SK-N-SH (cell line): ENCODE measurements at regions not wholly inside any gene's neighbourhood (a gene's known extent, or its start where the extent isn't known, plus 50 kb on each side); places are given as distances from the start of the nearest gene placed in this dataset.

Experiments
- CTCF ChIA-PET: fragments of 300-600, 350-600 bp; formaldehyde crosslinking; extraction: SDS; loops from one replicate; lab custom pipeline; 2021; lab: Yijun Ruan, JAX
- POLR2A ChIA-PET: fragments of 350-600 bp; sonication (Branson Sonifier 250); formaldehyde crosslinking; extraction: SDS; loops from one replicate; lab custom pipeline; 2020; ENCODE audit warnings: antibody characterized with exemption, inconsistent platforms; lab: Yijun Ruan, JAX
- DNase-seq: peaks from one replicate; pipeline ENCODE4 v3.0.0; 2012
- H2AFZ ChIP-seq: fragments of 200-600 bp; sonication (generic); 2 replicates; pipeline ENCODE4 v1.8.1; 2016; ENCODE audit warnings: antibody characterized with exemption, mild to moderate bottlenecking, low read depth
- H3F3A ChIP-seq: fragments of 200-600 bp; sonication (generic); replicated peaks from 2 replicates; pipeline ENCODE3; 2016; ENCODE audit warnings: antibody characterized with exemption, mild to moderate bottlenecking; ENCODE audit not compliant: insufficient read depth
- H3K27ac ChIP-seq, 2 experiments: fragments of 200-500 bp in 1 of 2; fragments of 200-600 bp in 1 of 2; sonication (Bioruptor generic) in 1 of 2; sonication (generic), shearing (Covaris generic) in 1 of 2; 2 replicates each; pipeline versions ENCODE4 v1.5.1 to v1.6.1; 2014 to 2016; ENCODE audit warnings: low read depth in 2 of 2, inconsistent platforms in 1 of 2, low read length in 1 of 2, mild to moderate bottlenecking in 1 of 2, mixed read lengths in 1 of 2
- H3K27me3 ChIP-seq: fragments of 200-600 bp; sonication (generic), shearing (Covaris generic); 2 replicates; pipeline ENCODE4 v1.6.1; 2016; ENCODE audit warnings: mixed run types; ENCODE audit not compliant: insufficient read depth
- H3K36me3 ChIP-seq, 2 experiments: fragments of 200-500 bp in 1 of 2; fragments of 200-600 bp in 1 of 2; sonication (Bioruptor generic) in 1 of 2; sonication (generic) in 1 of 2; replicated peaks in 1 of 2; 2 replicates each; pipeline versions ENCODE3 to v1.5.1; 2014 to 2016; ENCODE audit warnings: low read length in 1 of 2, mild to moderate bottlenecking in 1 of 2; ENCODE audit not compliant: insufficient read depth in 2 of 2, control insufficient read depth in 1 of 2
- H3K4me1 ChIP-seq, 2 experiments: fragments of 200-500 bp in 1 of 2; fragments of 200-600 bp in 1 of 2; sonication (Bioruptor generic) in 1 of 2; sonication (generic), shearing (Covaris generic) in 1 of 2; 2 replicates each; pipeline versions ENCODE4 v1.5.1 to v1.6.1; 2014 to 2016; ENCODE audit warnings: low read depth in 1 of 2, low read length in 1 of 2, mixed run types in 1 of 2; ENCODE audit not compliant: insufficient read depth in 2 of 2, control insufficient read depth in 1 of 2
- H3K4me2 ChIP-seq: fragments of 200-600 bp; sonication (generic), shearing (Covaris generic); 2 replicates; pipeline ENCODE4 v1.6.1; 2017; ENCODE audit warnings: mixed run types
- H3K4me3 ChIP-seq, 2 experiments: fragments of 200-500 bp in 1 of 2; fragments of 200-600 bp in 1 of 2; sonication (Bioruptor generic) in 1 of 2; sonication (generic), shearing (Covaris generic) in 1 of 2; 2 replicates each; pipeline versions ENCODE4 v1.5.1 to v1.8.1; 2014 to 2016; ENCODE audit warnings: low read depth in 2 of 2, inconsistent platforms in 1 of 2, low read length in 1 of 2, mild to moderate bottlenecking in 1 of 2, mixed read lengths in 1 of 2, moderate library complexity in 1 of 2
- H3K79me2 ChIP-seq: fragments of 200-600 bp; sonication (generic); 2 replicates; pipeline ENCODE4 v1.8.1; 2017; ENCODE audit warnings: mild to moderate bottlenecking; ENCODE audit not compliant: insufficient read depth
- H3K9ac ChIP-seq: fragments of 200-600 bp; sonication (generic); 2 replicates; pipeline ENCODE4 v1.6.1; 2017; ENCODE audit warnings: mixed run types
- H3K9me2 ChIP-seq: fragments of 200-600 bp; sonication (generic); 2 replicates; pipeline ENCODE4 v1.6.1; 2017; ENCODE audit warnings: mixed run types
- H3K9me3 ChIP-seq: fragments of 200-600 bp; sonication (generic); 2 replicates; pipeline ENCODE4 v1.6.1; 2017; ENCODE audit warnings: mixed run types, mild to moderate bottlenecking, moderate library complexity
- H4K20me1 ChIP-seq: fragments of 200-600 bp; sonication (generic); 2 replicates; pipeline ENCODE4 v1.6.1; 2017; ENCODE audit warnings: mild to moderate bottlenecking, mixed run types; ENCODE audit not compliant: insufficient read depth
- ELF1 ChIP-seq: IDR thresholded peaks from 2 replicates; pipeline ENCODE4 v1.4.0; 2012
- EP300 ChIP-seq, 2 experiments: IDR thresholded peaks; 2 replicates each; pipeline versions ENCODE4 v1.4.0 to v1.6.1; 2012; ENCODE audit warnings: borderline replicate concordance in 1 of 2, low read depth in 1 of 2, low read length in 1 of 2
- EZH2phosphoT487 ChIP-seq: fragments of 200-600 bp; sonication (generic); IDR thresholded peaks from 2 replicates; pipeline ENCODE4 v1.6.1; 2017; ENCODE audit warnings: low read depth, mixed run types, mild to moderate bottlenecking, antibody characterized with exemption, moderate library complexity, borderline replicate concordance
- FOXM1 ChIP-seq: IDR thresholded peaks from 2 replicates; pipeline ENCODE4 v1.4.0; 2012; ENCODE audit warnings: low read depth, mild to moderate bottlenecking
- JUND ChIP-seq: IDR thresholded peaks from 2 replicates; pipeline ENCODE4 v1.4.0; 2012
- RFX5 ChIP-seq: IDR thresholded peaks from 2 replicates; pipeline ENCODE4 v1.6.1; 2012; ENCODE audit warnings: mild to moderate bottlenecking, improper control_type of control experiment, low read length
- SIN3A ChIP-seq: IDR thresholded peaks from 2 replicates; pipeline ENCODE4 v1.6.1; 2012; ENCODE audit warnings: low read depth, mild to moderate bottlenecking, low read length, moderate library complexity, borderline replicate concordance
- WGBS: methylation state at CpG from one replicate; pipeline ENCODE4 v1.1.6; 2017; ENCODE audit warnings: low lambda C conversion rate; 5-methylcytosine and 5-hydroxymethylcytosine counted together
- TF ChIP-seq, protein P1 (sequence below): fragments of 150-350 bp; IDR thresholded peaks from 2 replicates; pipeline ENCODE4 v1.6.1; 2016; ENCODE audit warnings: mild to moderate bottlenecking, low read depth, low read length
- TF ChIP-seq, protein P2 (sequence below): IDR thresholded peaks from 2 replicates; pipeline ENCODE4 v1.6.1; 2012; ENCODE audit warnings: mild to moderate bottlenecking, low read depth, low read length, moderate library complexity

- H3K4me1 ChIP-seq = no peaks in the 10 kb centered on the region
- TF ChIP-seq EP300 (IDR thresholded peaks at IDR 0.05; ENCODE audit: borderline replicate concordance in 1 of 2, low read depth in 1 of 2, low read length in 1 of 2) (no peak), SIN3A (no peak), EZH2phosphoT487 (no peak), ELF1 (no peak)
- TF ChIP-seq, protein P1, sequence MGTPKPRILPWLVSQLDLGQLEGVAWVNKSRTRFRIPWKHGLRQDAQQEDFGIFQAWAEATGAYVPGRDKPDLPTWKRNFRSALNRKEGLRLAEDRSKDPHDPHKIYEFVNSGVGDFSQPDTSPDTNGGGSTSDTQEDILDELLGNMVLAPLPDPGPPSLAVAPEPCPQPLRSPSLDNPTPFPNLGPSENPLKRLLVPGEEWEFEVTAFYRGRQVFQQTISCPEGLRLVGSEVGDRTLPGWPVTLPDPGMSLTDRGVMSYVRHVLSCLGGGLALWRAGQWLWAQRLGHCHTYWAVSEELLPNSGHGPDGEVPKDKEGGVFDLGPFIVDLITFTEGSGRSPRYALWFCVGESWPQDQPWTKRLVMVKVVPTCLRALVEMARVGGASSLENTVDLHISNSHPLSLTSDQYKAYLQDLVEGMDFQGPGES = no peak
- no peak overlapping the region for H3K4me2 ChIP-seq
- H3K9ac ChIP-seq = no peak overlapping the region
- no peaks in the 10 kb centered on the region for H4K20me1 ChIP-seq
- H3K36me3 ChIP-seq = no peaks in the 10 kb centered on the region
- H3K4me3 ChIP-seq = no peak overlapping the region
- 36% methylated on average over 3 of the region's 3 CpGs for WGBS
- no peak overlapping the region for H3K27ac ChIP-seq
- no peaks in the 10 kb centered on the region for H3F3A ChIP-seq
- ChIA-PET CTCF (no interaction called here), POLR2A (no interaction called here)
- no peaks in the 10 kb centered on the region for H3K79me2 ChIP-seq
- H3K9me3 ChIP-seq = no peaks in the 10 kb centered on the region
- no peaks in the 10 kb centered on the region for H3K27me3 ChIP-seq
- no peak overlapping the region for H2AFZ ChIP-seq
- no peak for DNase-seq
- no peaks in the 10 kb centered on the region for H3K9me2 ChIP-seq
Observed at GRCh38 chr19:31058676-31059340, 290.4 kb downstream of the TSHZ3 start.

DNA sequence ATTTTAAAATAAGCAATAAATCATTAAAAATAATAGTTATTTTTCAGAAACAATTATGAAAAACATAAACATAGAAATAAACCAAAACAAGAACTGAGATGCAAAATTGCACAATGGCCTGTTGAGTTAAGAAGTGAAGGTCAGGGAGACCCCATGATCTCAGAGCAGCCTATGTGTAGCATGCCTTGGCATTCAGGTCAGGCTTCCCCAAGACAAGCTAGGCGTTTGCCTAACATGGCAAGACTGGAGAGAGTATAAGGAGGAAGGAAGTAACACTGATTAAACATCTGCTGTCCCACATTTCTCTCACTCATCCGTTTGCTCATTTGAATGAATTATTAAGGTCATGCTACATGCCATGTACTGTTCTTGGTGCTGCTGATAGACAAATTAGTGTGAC, 291.8 kb downstream of the TSHZ3 start:
- Histone ChIP-seq H3K79me2 (no peaks in the 10 kb centered on the region), H3F3A (no peaks in the 10 kb centered on the region), H3K27ac (no peak overlapping the region), H4K20me1 (no peaks in the 10 kb centered on the region), H3K9ac (no peak overlapping the region), H3K9me3 (no peaks in the 10 kb centered on the region), H3K4me2 (no peak overlapping the region), H3K4me3 (no peak overlapping the region), H3K36me3 (no peaks in the 10 kb centered on the region), H2AFZ (no peak overlapping the region), H3K4me1 (no peaks in the 10 kb centered on the region), H3K9me2 (no peaks in the 10 kb centered on the region), H3K27me3 (no peaks in the 10 kb centered on the region)
- TF ChIP-seq FOXM1 = no peak
- TF ChIP-seq, protein P1 = no peak
- no peak for TF ChIP-seq JUND
- TF ChIP-seq, protein P2, sequence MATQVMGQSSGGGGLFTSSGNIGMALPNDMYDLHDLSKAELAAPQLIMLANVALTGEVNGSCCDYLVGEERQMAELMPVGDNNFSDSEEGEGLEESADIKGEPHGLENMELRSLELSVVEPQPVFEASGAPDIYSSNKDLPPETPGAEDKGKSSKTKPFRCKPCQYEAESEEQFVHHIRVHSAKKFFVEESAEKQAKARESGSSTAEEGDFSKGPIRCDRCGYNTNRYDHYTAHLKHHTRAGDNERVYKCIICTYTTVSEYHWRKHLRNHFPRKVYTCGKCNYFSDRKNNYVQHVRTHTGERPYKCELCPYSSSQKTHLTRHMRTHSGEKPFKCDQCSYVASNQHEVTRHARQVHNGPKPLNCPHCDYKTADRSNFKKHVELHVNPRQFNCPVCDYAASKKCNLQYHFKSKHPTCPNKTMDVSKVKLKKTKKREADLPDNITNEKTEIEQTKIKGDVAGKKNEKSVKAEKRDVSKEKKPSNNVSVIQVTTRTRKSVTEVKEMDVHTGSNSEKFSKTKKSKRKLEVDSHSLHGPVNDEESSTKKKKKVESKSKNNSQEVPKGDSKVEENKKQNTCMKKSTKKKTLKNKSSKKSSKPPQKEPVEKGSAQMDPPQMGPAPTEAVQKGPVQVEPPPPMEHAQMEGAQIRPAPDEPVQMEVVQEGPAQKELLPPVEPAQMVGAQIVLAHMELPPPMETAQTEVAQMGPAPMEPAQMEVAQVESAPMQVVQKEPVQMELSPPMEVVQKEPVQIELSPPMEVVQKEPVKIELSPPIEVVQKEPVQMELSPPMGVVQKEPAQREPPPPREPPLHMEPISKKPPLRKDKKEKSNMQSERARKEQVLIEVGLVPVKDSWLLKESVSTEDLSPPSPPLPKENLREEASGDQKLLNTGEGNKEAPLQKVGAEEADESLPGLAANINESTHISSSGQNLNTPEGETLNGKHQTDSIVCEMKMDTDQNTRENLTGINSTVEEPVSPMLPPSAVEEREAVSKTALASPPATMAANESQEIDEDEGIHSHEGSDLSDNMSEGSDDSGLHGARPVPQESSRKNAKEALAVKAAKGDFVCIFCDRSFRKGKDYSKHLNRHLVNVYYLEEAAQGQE = no peak
- no peak for TF ChIP-seq RFX5
- ChIA-PET CTCF (interaction anchor here (0.8 kb wide), 1 partner anchor 24 kb away, joined by 3 read pairs; no protein-coding TSS in a partner anchor), POLR2A (no interaction called here)
- WGBS = 8% methylated on average over 2 of the region's 2 CpGs
- DNase-seq = no peak
